ENCODE measurements at regions not wholly inside any gene's neighbourhood (a gene's known extent, or its start where the extent isn't known, plus 50 kb on each side); places are given as distances from the start of the nearest gene placed in this dataset.

DNA sequence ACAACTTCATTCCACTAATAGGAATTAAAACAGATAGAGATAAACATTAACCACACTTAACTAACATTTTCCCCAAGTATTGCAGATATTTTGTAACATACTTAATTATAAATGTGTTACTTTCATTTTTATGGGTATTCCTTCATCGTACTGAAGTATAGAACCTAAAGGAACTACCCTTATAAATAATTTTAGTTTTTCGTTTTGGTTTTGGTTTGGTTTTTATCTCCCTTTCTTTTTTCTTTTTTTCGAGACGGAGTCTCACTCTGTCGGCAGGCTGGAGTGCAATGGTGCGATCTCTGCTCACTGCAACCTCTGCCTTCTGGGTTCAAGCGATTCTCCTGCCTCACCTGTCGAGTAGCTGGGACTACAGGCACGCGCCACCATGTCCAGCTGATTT, 60.1 kb upstream of the LMNB1 start:
- TF ChIP-seq POLR2A (IDR thresholded peaks at IDR 0.05) (no peak), CTCF (IDR thresholded peaks at IDR 0.05) (no peak)
